Endothelial cell (in vitro differentiated cells): ENCODE measurements at regions not wholly inside any gene's neighbourhood (a gene's known extent, or its start where the extent isn't known, plus 50 kb on each side); places are given as distances from the start of the nearest gene placed in this dataset.
A peak's percentile ranks its signal among the peaks of the same experiment; 100 is the strongest.

ENCODE experiments used
- DNase-seq: peaks from one replicate; pipeline ENCODE4 v3.0.0; 2021; ENCODE audit warnings: low spot score
- H3K27ac Mint-ChIP-seq: one replicate; pipeline ENCODE4 v1.8.0; 2021; ENCODE audit warnings: mixed read lengths, inconsistent platforms; ENCODE audit not compliant: unreplicated experiment
- H3K27me3 Mint-ChIP-seq: one replicate; pipeline ENCODE4 v1.8.0; 2021; ENCODE audit warnings: mild to moderate bottlenecking, moderate library complexity, mixed read lengths, inconsistent platforms; ENCODE audit not compliant: unreplicated experiment
- H3K36me3 Mint-ChIP-seq: one replicate; pipeline ENCODE4 v1.8.0; 2021; ENCODE audit warnings: mild to moderate bottlenecking, low read depth, mixed read lengths, inconsistent platforms; ENCODE audit not compliant: unreplicated experiment
- H3K4me1 Mint-ChIP-seq: one replicate; pipeline ENCODE4 v1.8.0; 2021; ENCODE audit warnings: mild to moderate bottlenecking, mixed read lengths, inconsistent platforms; ENCODE audit not compliant: unreplicated experiment
- H3K4me3 Mint-ChIP-seq: one replicate; pipeline ENCODE4 v1.8.0; 2021; ENCODE audit warnings: mild to moderate bottlenecking, mixed read lengths, inconsistent platforms; ENCODE audit not compliant: unreplicated experiment
- H3K9me3 Mint-ChIP-seq: one replicate; pipeline ENCODE4 v1.8.0; 2021; ENCODE audit warnings: mixed read lengths, inconsistent platforms; ENCODE audit not compliant: unreplicated experiment
- TF ChIP-seq, protein P1 (sequence below): fragments of 200-600 bp; sonication (generic); IDR thresholded peaks from one replicate; pipeline ENCODE4 v1.5.0; 2021; ENCODE audit warnings: antibody characterized with exemption; ENCODE audit not compliant: unreplicated experiment

DNA sequence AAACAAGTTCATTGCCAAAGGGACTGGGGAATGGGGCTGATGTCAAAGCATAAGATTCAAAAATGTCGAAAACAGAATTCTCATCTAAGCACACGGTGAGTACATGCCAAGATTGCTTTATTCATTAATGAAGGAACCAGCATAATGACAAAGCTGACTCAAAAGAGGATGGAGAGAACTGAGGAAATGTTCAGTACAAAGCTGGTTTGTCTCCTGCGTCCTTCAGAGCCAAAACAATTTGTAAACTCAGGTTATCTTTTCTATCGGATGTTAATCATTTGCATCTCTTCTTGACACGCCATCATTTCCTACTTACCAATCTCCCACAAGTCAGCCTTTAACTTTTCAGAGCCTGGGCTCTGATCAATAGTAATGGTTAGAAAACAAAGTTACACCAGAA lies 195.6 kb upstream of the PMEPA1 start:
- H3K4me1 Mint-ChIP-seq: peaks cover 9% of the 10 kb centered on the region
- H3K4me3 Mint-ChIP-seq: no peak overlapping the region
- H3K27ac Mint-ChIP-seq: no peak overlapping the region
- no peaks in the 10 kb centered on the region for H3K9me3 Mint-ChIP-seq
- peaks cover 4% of the 10 kb centered on the region for H3K36me3 Mint-ChIP-seq
- peaks cover 8% of the 10 kb centered on the region for H3K27me3 Mint-ChIP-seq
- no peak for DNase-seq
- TF ChIP-seq, protein P1, sequence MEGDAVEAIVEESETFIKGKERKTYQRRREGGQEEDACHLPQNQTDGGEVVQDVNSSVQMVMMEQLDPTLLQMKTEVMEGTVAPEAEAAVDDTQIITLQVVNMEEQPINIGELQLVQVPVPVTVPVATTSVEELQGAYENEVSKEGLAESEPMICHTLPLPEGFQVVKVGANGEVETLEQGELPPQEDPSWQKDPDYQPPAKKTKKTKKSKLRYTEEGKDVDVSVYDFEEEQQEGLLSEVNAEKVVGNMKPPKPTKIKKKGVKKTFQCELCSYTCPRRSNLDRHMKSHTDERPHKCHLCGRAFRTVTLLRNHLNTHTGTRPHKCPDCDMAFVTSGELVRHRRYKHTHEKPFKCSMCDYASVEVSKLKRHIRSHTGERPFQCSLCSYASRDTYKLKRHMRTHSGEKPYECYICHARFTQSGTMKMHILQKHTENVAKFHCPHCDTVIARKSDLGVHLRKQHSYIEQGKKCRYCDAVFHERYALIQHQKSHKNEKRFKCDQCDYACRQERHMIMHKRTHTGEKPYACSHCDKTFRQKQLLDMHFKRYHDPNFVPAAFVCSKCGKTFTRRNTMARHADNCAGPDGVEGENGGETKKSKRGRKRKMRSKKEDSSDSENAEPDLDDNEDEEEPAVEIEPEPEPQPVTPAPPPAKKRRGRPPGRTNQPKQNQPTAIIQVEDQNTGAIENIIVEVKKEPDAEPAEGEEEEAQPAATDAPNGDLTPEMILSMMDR: no peak

DNA sequence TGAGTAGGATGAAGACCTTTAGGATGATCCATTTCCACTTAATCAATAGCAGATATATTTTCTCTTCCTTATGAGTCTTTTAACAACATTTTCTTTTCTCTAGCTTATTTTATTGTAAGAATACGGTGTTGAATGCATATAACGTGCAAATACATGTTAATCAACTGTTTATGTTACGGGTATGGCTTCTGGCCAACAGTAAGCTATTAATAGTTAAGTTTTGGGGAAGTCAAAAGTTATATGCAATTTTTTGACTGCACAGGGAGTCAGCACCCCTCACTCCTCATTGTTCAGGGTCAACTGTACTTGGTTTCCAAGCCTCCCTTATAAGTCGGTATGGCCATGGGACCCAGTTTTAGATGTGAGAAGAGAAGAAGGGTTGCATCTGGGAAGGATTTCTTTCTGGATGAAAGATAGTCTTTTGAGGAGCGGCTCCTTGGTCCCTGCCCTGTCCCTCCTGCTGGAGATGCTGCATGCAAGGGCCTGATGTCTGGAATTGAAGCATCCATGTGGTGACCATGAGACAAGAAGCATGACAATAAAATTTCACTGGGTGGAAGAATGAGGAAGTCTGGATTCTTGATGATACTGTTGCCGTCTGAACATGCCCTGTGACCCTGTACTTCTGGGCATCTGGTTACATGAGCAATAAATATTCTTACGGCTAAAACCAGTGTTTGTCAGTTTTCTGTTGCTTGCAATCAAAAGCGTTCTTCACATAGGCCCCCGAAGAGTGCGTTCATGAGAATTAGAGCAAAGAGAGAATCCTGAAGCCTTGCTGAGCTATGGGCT lies 194.7 kb upstream of the PMEPA1 start:
- H3K27me3 Mint-ChIP-seq: peaks cover 8% of the 10 kb centered on the region
- no peaks in the 10 kb centered on the region for H3K9me3 Mint-ChIP-seq
- H3K36me3 Mint-ChIP-seq: peaks cover 4% of the 10 kb centered on the region
- H3K4me1 Mint-ChIP-seq: peaks cover 15% of the 10 kb centered on the region
- no peak for DNase-seq
- H3K4me3 Mint-ChIP-seq: no peak overlapping the region
- TF ChIP-seq, protein P1: no peak
- no peak overlapping the region for H3K27ac Mint-ChIP-seq

DNA sequence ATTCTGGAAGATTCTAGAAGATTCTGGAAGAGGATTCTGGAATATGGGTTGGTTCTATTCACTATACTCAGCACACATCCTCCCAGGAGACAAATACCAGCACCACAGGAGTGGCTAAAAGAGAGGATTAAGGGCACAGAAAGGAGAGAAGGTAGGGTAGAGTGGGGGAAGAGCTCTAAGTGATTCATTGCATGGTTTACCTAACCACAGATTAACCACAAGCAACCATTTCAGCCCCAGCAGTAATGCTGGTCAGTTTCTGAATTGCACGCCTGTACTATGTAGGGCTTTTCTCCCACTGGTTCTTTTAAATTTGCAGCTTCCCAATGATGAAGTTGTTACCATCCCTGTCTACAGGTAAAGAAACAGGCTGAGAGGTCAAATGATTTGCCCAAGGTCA lies 192.7 kb upstream of the PMEPA1 start:
- TF ChIP-seq, protein P1: no peak
- Mint-ChIP-seq H3K9me3 (no peaks in the 10 kb centered on the region), H3K4me1 (peaks cover 22% of the 10 kb centered on the region), H3K27ac (no peak overlapping the region), H3K36me3 (peaks cover 9% of the 10 kb centered on the region), H3K27me3 (peaks cover 11% of the 10 kb centered on the region), H3K4me3 (no peak overlapping the region)
- DNase-seq: no peak

DNA sequence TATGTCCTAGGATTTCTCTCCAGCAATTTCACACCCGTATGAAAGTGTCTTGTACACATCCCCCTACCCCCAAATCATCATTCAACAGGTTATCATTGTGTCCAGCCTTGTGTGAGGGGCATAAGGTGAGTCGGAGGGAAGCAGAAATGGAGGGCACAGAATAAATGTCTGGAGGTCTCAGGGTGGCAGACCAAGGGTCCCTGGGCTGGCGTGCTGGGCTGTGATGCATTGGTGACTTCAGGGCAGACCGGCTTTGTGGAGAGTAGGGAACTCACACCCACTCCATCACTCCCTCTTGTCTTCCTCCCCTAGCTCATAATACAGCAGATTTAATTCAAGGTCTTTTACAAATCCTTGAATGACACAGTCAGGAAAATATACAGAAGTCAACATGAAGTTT lies 191.7 kb upstream of the PMEPA1 start:
- Mint-ChIP-seq H3K9me3 (no peaks in the 10 kb centered on the region), H3K36me3 (peaks cover 9% of the 10 kb centered on the region), H3K4me3 (no peak overlapping the region), H3K4me1 (peaks cover 22% of the 10 kb centered on the region), H3K27ac (no peak overlapping the region), H3K27me3 (peaks cover 13% of the 10 kb centered on the region)
- no peak for DNase-seq
- TF ChIP-seq, protein P1: no peak

GRCh38 chr20:57900226-57900905 lies 190.6 kb upstream of the PMEPA1 start:
- H3K27me3 Mint-ChIP-seq: peaks cover 13% of the 10 kb centered on the region
- H3K9me3 Mint-ChIP-seq: no peaks in the 10 kb centered on the region
- H3K27ac Mint-ChIP-seq: peak overlapping the region; percentile 74
- peak overlapping the region; percentile 67 for H3K4me3 Mint-ChIP-seq
- TF ChIP-seq, protein P1: no peak
- DNase-seq: no peak
- H3K4me1 Mint-ChIP-seq: peaks cover 19% of the 10 kb centered on the region
- H3K36me3 Mint-ChIP-seq: peaks cover 9% of the 10 kb centered on the region
